Ascending aorta (tissue), 2 donors: ENCODE measurements at regions not wholly inside any gene's neighbourhood (a gene's known extent, or its start where the extent isn't known, plus 50 kb on each side); places are given as distances from the start of the nearest gene placed in this dataset.
"Not testable (repeated sequence)": the region's sequence is repeated elsewhere in the genome, so short reads cannot be mapped to it uniquely, and the experiment has no call there.

Source experiments
- DNase-seq, 2 donors: peaks; one replicate each; pipeline ENCODE4 v3.0.0-alpha.2; 2019; ENCODE audit warnings: low spot score in 2 of 2
- H3K27ac ChIP-seq, 2 donors: fragments of 200-600 bp; sonication (generic); one replicate each; pipeline ENCODE4 v1.5.1; 2016 to 2017; ENCODE audit warnings: mild to moderate bottlenecking in 1 of 2
- H3K27me3 ChIP-seq: fragments of 200-600 bp; sonication (generic); one replicate; pipeline ENCODE4 v1.5.1; 2017
- H3K36me3 ChIP-seq, 2 donors: fragments of 200-600 bp; sonication (generic); one replicate each; pipeline ENCODE4 v1.5.1; 2016
- H3K4me1 ChIP-seq, 2 donors: fragments of 200-600 bp; sonication (generic); one replicate each; pipeline ENCODE4 v1.5.1; 2016 to 2017; ENCODE audit warnings: mild to moderate bottlenecking in 1 of 2
- H3K4me3 ChIP-seq, 2 donors: fragments of 200-600 bp; sonication (generic); one replicate each; pipeline ENCODE4 v1.5.1; 2016 to 2017; ENCODE audit warnings: mild to moderate bottlenecking in 1 of 2
- H3K9me3 ChIP-seq, 2 donors: fragments of 200-600 bp; sonication (generic); one replicate each; pipeline ENCODE4 v1.5.1; 2016
- CTCF ChIP-seq, 3 experiments: fragments of 200-600 bp in 2 of 3; fragments of 450-650 bp in 1 of 3; sonication (generic) in 2 of 3; IDR thresholded peaks; one replicate each; pipeline ENCODE4 v1.5.1; 2016 to 2019; ENCODE audit warnings: antibody characterized with exemption in 3 of 3, mild to moderate bottlenecking in 1 of 3, moderate library complexity in 1 of 3
- intact Hi-C: fragments of 100-400 bp; cut with DNase I; formaldehyde crosslinking; loops from one replicate; pipeline ENCODE4 v1.15.1; 2023

GRCh38 chrX:122218666-122219065 lies 965.4 kb upstream of the GRIA3 start:
- Histone ChIP-seq H3K36me3 (no peaks in the 10 kb centered on the region), H3K4me1 (no peaks in the 10 kb centered on the region), H3K27ac (no peak overlapping the region), H3K4me3 (no peak overlapping the region), H3K9me3 (no peaks in the 10 kb centered on the region), H3K27me3 (no peaks in the 10 kb centered on the region)
- TF ChIP-seq CTCF (IDR thresholded peaks at IDR 0.05), result no peak
- DNase-seq, result no peak
- intact Hi-C loops, result no loop called here

- Histone ChIP-seq H3K27me3 (no peaks in the 10 kb centered on the region), H3K9me3 (no peaks in the 10 kb centered on the region)
Observed at GRCh38 chrX:122219226-122219625, 964.9 kb upstream of the GRIA3 start.

GRCh38 chrX:122219735-122220134 lies 964.3 kb upstream of the GRIA3 start:
- intact Hi-C loops, result no loop called here
- Histone ChIP-seq H3K4me1 (no peaks in the 10 kb centered on the region), H3K27ac (no peak overlapping the region), H3K9me3 (no peaks in the 10 kb centered on the region), H3K36me3 (no peaks in the 10 kb centered on the region), H3K27me3 (no peaks in the 10 kb centered on the region), H3K4me3 (no peak overlapping the region)
- no peak for DNase-seq
- TF ChIP-seq CTCF (IDR thresholded peaks at IDR 0.05), result no peak

More at GRCh38 chrX:122219226-122219625, 964.9 kb upstream of the GRIA3 start:
- H3K4me3 ChIP-seq, result no peak overlapping the region
- no peak for TF ChIP-seq CTCF (IDR thresholded peaks at IDR 0.05)
- no peaks in the 10 kb centered on the region for H3K4me1 ChIP-seq
- DNase-seq, result no peak
- no peak overlapping the region for H3K27ac ChIP-seq
- intact Hi-C loops, result no loop called here
- H3K36me3 ChIP-seq, result no peaks in the 10 kb centered on the region

- Histone ChIP-seq H3K4me1 (no peaks in the 10 kb centered on the region), H3K27ac (no peak overlapping the region), H3K9me3 (no peaks in the 10 kb centered on the region), H3K27me3 (no peaks in the 10 kb centered on the region), H3K36me3 (no peaks in the 10 kb centered on the region), H3K4me3 (no peak overlapping the region)
- DNase-seq, result no peak
- TF ChIP-seq CTCF (IDR thresholded peaks at IDR 0.05), result no peak
- intact Hi-C loops, result no loop called here
Observed at GRCh38 chrX:122220644-122221373, 963.3 kb upstream of the GRIA3 start.

- H3K27me3 ChIP-seq, DNase-seq, H3K36me3 ChIP-seq, intact Hi-C loops, H3K4me3 ChIP-seq, H3K9me3 ChIP-seq, H3K27ac ChIP-seq, H3K4me1 ChIP-seq: not testable (repeated sequence)
Observed at GRCh38 chrX:122221810-122222209, 962.3 kb upstream of the GRIA3 start.

- H3K27ac ChIP-seq, H3K9me3 ChIP-seq, H3K27me3 ChIP-seq, H3K4me1 ChIP-seq, H3K4me3 ChIP-seq, intact Hi-C loops, DNase-seq, H3K36me3 ChIP-seq: not testable (repeated sequence)
Observed at GRCh38 chrX:122224137-122224536, 959.9 kb upstream of the GRIA3 start.

- no peak overlapping the region for H3K4me3 ChIP-seq
- no peaks in the 10 kb centered on the region for H3K36me3 ChIP-seq
- no peak overlapping the region for H3K27ac ChIP-seq
- no peak for TF ChIP-seq CTCF (IDR thresholded peaks at IDR 0.05)
- H3K27me3 ChIP-seq, result no peaks in the 10 kb centered on the region
- no peaks in the 10 kb centered on the region for H3K9me3 ChIP-seq
- no peak for DNase-seq
- intact Hi-C loops, result no loop called here
- H3K4me1 ChIP-seq, result no peaks in the 10 kb centered on the region
Observed at GRCh38 chrX:122238801-122239200, 945.3 kb upstream of the GRIA3 start.
